Stimulated activated naive CD8-positive, alpha-beta T cell treated with anti-CD3 and anti-CD28 coated beads, Interleukin-15, Interleukin-2, amounts not matched to agents 100 ng/mL and 50 ng/mL, for 24 hours (primary cell): ENCODE measurements at regions not wholly inside any gene's neighbourhood (a gene's known extent, or its start where the extent isn't known, plus 50 kb on each side); places are given as distances from the start of the nearest gene placed in this dataset.
"Not testable (repeated sequence)": the region's sequence is repeated elsewhere in the genome, so short reads cannot be mapped to it uniquely, and the experiment has no call there.

Source experiments
- H3K27ac Mint-ChIP-seq: one replicate; pipeline ENCODE4 v1.8.0; 2021; ENCODE audit warnings: mild to moderate bottlenecking, mixed read lengths
- H3K27me3 Mint-ChIP-seq: one replicate; pipeline ENCODE4 v1.8.0; 2021; ENCODE audit warnings: mixed read lengths
- H3K36me3 Mint-ChIP-seq: one replicate; pipeline ENCODE4 v1.8.0; 2021; ENCODE audit warnings: low read depth, mixed read lengths
- H3K4me1 Mint-ChIP-seq: one replicate; pipeline ENCODE4 v1.8.0; 2021; ENCODE audit warnings: low read depth, mixed read lengths
- H3K4me3 Mint-ChIP-seq: one replicate; pipeline ENCODE4 v1.8.0; 2021; ENCODE audit warnings: mild to moderate bottlenecking, mixed read lengths
- H3K9me3 Mint-ChIP-seq: one replicate; pipeline ENCODE4 v1.8.0; 2021; ENCODE audit warnings: mixed read lengths

GRCh38 chr17:5950878-5951277 is 119.3 kb upstream of the WSCD1 start:
- Mint-ChIP-seq H3K36me3 (no peaks in the 10 kb centered on the region), H3K4me3 (no peak overlapping the region), H3K27ac (no peak overlapping the region), H3K27me3 (peaks cover 13% of the 10 kb centered on the region), H3K4me1 (no peaks in the 10 kb centered on the region), H3K9me3 (peaks cover 6% of the 10 kb centered on the region)

GRCh38 chr17:5951912-5952311 is 118.3 kb upstream of the WSCD1 start:
- Mint-ChIP-seq H3K27ac (no peak overlapping the region), H3K36me3 (no peaks in the 10 kb centered on the region), H3K9me3 (peaks cover 10% of the 10 kb centered on the region), H3K27me3 (peaks cover 13% of the 10 kb centered on the region), H3K4me3 (no peak overlapping the region), H3K4me1 (no peaks in the 10 kb centered on the region)

GRCh38 chr17:5952518-5952917 is 117.7 kb upstream of the WSCD1 start:
- Mint-ChIP-seq H3K27me3 (peaks cover 13% of the 10 kb centered on the region), H3K36me3 (no peaks in the 10 kb centered on the region), H3K27ac (no peak overlapping the region), H3K9me3 (peaks cover 10% of the 10 kb centered on the region), H3K4me1 (no peaks in the 10 kb centered on the region), H3K4me3 (no peak overlapping the region)

GRCh38 chr17:5955764-5956163 is 114.4 kb upstream of the WSCD1 start:
- Mint-ChIP-seq H3K4me1 (no peaks in the 10 kb centered on the region), H3K9me3 (peaks cover 10% of the 10 kb centered on the region), H3K27me3 (peaks cover 7% of the 10 kb centered on the region), H3K27ac (no peak overlapping the region), H3K4me3 (no peak overlapping the region), H3K36me3 (no peaks in the 10 kb centered on the region)

- peaks cover 13% of the 10 kb centered on the region for H3K27me3 Mint-ChIP-seq
- H3K27ac Mint-ChIP-seq: no peak overlapping the region
- no peak overlapping the region for H3K4me3 Mint-ChIP-seq
- no peaks in the 10 kb centered on the region for H3K36me3 Mint-ChIP-seq
- peaks cover 10% of the 10 kb centered on the region for H3K9me3 Mint-ChIP-seq
- H3K4me1 Mint-ChIP-seq: no peaks in the 10 kb centered on the region
Observed at GRCh38 chr17:5958850-5959249, 111.3 kb upstream of the WSCD1 start.

GRCh38 chr17:5962371-5962770 is 107.8 kb upstream of the WSCD1 start:
- Mint-ChIP-seq H3K4me1 (no peaks in the 10 kb centered on the region), H3K4me3 (no peak overlapping the region), H3K36me3 (no peaks in the 10 kb centered on the region), H3K27ac (no peak overlapping the region), H3K27me3 (peaks cover 17% of the 10 kb centered on the region), H3K9me3 (no peaks in the 10 kb centered on the region)

GRCh38 chr17:5971969-5972368 is 98.2 kb upstream of the WSCD1 start:
- H3K4me1 Mint-ChIP-seq: no peaks in the 10 kb centered on the region

GRCh38 chr17:5973410-5973809 is 96.8 kb upstream of the WSCD1 start:
- H3K4me3 Mint-ChIP-seq: no peak overlapping the region
- peaks cover 17% of the 10 kb centered on the region for H3K27me3 Mint-ChIP-seq
- H3K36me3 Mint-ChIP-seq: no peaks in the 10 kb centered on the region

More at GRCh38 chr17:5971969-5972368, 98.2 kb upstream of the WSCD1 start:
- peaks cover 15% of the 10 kb centered on the region for H3K27me3 Mint-ChIP-seq
- H3K4me3 Mint-ChIP-seq: no peak overlapping the region
- H3K9me3 Mint-ChIP-seq: peaks cover 23% of the 10 kb centered on the region
- H3K27ac Mint-ChIP-seq: no peak overlapping the region
- H3K36me3 Mint-ChIP-seq: no peaks in the 10 kb centered on the region

GRCh38 chr17:5975661-5976060 is 94.5 kb upstream of the WSCD1 start:
- Mint-ChIP-seq H3K4me1 (no peaks in the 10 kb centered on the region), H3K4me3 (no peak overlapping the region), H3K9me3 (peaks cover 11% of the 10 kb centered on the region), H3K36me3 (no peaks in the 10 kb centered on the region), H3K27ac (no peak overlapping the region), H3K27me3 (peaks cover 15% of the 10 kb centered on the region)

More at GRCh38 chr17:5973410-5973809, 96.8 kb upstream of the WSCD1 start:
- Mint-ChIP-seq H3K27ac (no peak overlapping the region), H3K4me1 (no peaks in the 10 kb centered on the region), H3K9me3 (peaks cover 17% of the 10 kb centered on the region)

GRCh38 chr17:5976251-5976650 is 93.9 kb upstream of the WSCD1 start:
- H3K27ac Mint-ChIP-seq: no peak overlapping the region
- no peak overlapping the region for H3K4me3 Mint-ChIP-seq
- H3K9me3 Mint-ChIP-seq: peaks cover 11% of the 10 kb centered on the region
- no peaks in the 10 kb centered on the region for H3K36me3 Mint-ChIP-seq
- no peaks in the 10 kb centered on the region for H3K4me1 Mint-ChIP-seq
- H3K27me3 Mint-ChIP-seq: peaks cover 15% of the 10 kb centered on the region

- Mint-ChIP-seq H3K27me3 (peaks cover 22% of the 10 kb centered on the region), H3K36me3 (no peaks in the 10 kb centered on the region), H3K27ac (no peak overlapping the region), H3K4me1 (no peaks in the 10 kb centered on the region), H3K4me3 (no peak overlapping the region), H3K9me3 (peaks cover 7% of the 10 kb centered on the region)
Observed at GRCh38 chr17:5978496-5978895, 91.7 kb upstream of the WSCD1 start.

- H3K9me3 Mint-ChIP-seq: no peaks in the 10 kb centered on the region
- H3K27me3 Mint-ChIP-seq: peaks cover 20% of the 10 kb centered on the region
- no peak overlapping the region for H3K27ac Mint-ChIP-seq
- no peaks in the 10 kb centered on the region for H3K4me1 Mint-ChIP-seq
- H3K4me3 Mint-ChIP-seq: no peak overlapping the region
- H3K36me3 Mint-ChIP-seq: no peaks in the 10 kb centered on the region
Observed at GRCh38 chr17:5980941-5981340, 89.2 kb upstream of the WSCD1 start.

- Mint-ChIP-seq H3K4me1 (no peaks in the 10 kb centered on the region), H3K27ac (no peak overlapping the region), H3K9me3 (no peaks in the 10 kb centered on the region), H3K27me3 (peaks cover 11% of the 10 kb centered on the region), H3K36me3 (no peaks in the 10 kb centered on the region), H3K4me3 (no peak overlapping the region)
Observed at GRCh38 chr17:5986644-5987043, 83.5 kb upstream of the WSCD1 start.

GRCh38 chr17:6000426-6000825 is 69.8 kb upstream of the WSCD1 start:
- Mint-ChIP-seq H3K27me3 (peaks cover 33% of the 10 kb centered on the region), H3K4me1 (no peaks in the 10 kb centered on the region), H3K36me3 (no peaks in the 10 kb centered on the region), H3K27ac (no peak overlapping the region), H3K4me3 (no peak overlapping the region), H3K9me3 (no peaks in the 10 kb centered on the region)

- H3K27me3 Mint-ChIP-seq: peaks cover 28% of the 10 kb centered on the region
- not testable (repeated sequence) for H3K9me3 Mint-ChIP-seq, H3K27ac Mint-ChIP-seq, H3K4me3 Mint-ChIP-seq, H3K4me1 Mint-ChIP-seq, H3K36me3 Mint-ChIP-seq
Observed at GRCh38 chr17:6003221-6003620, 67.0 kb upstream of the WSCD1 start.

- Mint-ChIP-seq H3K36me3 (no peaks in the 10 kb centered on the region), H3K4me3 (no peak overlapping the region), H3K27ac (no peak overlapping the region), H3K9me3 (no peaks in the 10 kb centered on the region), H3K4me1 (no peaks in the 10 kb centered on the region), H3K27me3 (peaks cover 26% of the 10 kb centered on the region)
Observed at GRCh38 chr17:6005939-6006338, 64.2 kb upstream of the WSCD1 start.
